Gastrocnemius medialis (tissue), 4 donors: ENCODE measurements at regions not wholly inside any gene's neighbourhood (a gene's known extent, or its start where the extent isn't known, plus 50 kb on each side); places are given as distances from the start of the nearest gene placed in this dataset.
"Not testable (repeated sequence)": the region's sequence is repeated elsewhere in the genome, so short reads cannot be mapped to it uniquely, and the experiment has no call there.

Source experiments
- CTCF ChIP-seq, 5 experiments: fragments of 450-650 bp in 3 of 5; fragments of 200-600 bp in 2 of 5; sonication (generic) in 2 of 5; IDR thresholded peaks in 4 of 5; conservative IDR thresholded peaks in 1 of 5; 1 replicate in 4 of 5; 2 replicates in 1 of 5; pipeline ENCODE4 v1.5.1; 2016 to 2019; ENCODE audit warnings: antibody characterized with exemption in 5 of 5, mild to moderate bottlenecking in 3 of 5, moderate library complexity in 3 of 5
- POLR2A ChIP-seq, 2 donors: fragments of 450-650 bp; IDR thresholded peaks; one replicate each; pipeline ENCODE4 v1.6.1; 2017; ENCODE audit warnings: antibody characterized with exemption in 2 of 2, mild to moderate bottlenecking in 2 of 2, moderate library complexity in 2 of 2

DNA sequence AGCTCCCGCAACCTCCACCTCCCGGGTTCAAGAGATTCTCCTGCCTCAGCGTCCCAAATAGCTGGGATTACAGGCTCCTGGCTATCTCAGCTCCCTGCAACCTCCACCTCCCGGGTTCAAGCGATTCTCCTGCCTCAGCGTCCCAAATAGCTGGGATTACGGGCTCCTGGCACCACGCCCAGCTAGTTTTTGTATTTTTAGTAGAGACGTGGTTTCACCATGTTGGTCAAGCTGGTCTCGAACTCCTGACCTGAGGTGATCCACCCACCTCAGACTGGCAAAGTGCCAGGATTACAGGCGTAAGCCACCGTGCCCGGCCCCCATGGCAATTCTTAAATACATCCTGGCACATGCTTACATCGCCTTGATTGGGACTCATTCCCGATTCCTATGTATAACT, 1394.3 kb downstream of the OLFM4 start:
- TF ChIP-seq CTCF (IDR thresholded peaks at IDR 0.05 in 4 of 5, conservative IDR thresholded peaks at IDR 0.05 in 1 of 5); POLR2A (IDR thresholded peaks at IDR 0.05): not testable (repeated sequence)
